ENCODE measurements at regions not wholly inside any gene's neighbourhood (a gene's known extent, or its start where the extent isn't known, plus 50 kb on each side); places are given as distances from the start of the nearest gene placed in this dataset.
A peak's percentile ranks its signal among the peaks of the same experiment; 100 is the strongest.

DNA sequence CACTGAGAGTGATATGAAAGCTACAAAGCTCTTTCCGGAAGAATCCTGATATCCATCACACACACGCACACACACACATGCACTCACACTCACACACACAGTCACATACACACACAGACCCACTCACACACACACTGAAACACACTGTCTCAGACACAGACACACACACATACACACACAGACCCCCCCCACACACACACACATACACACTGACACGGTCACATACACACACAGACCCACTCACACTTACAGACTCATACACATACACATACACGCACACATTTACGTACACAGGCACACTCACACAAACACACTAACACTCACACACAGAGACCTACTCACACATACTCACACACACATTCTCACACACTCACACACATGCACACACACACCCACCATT is 58.6 kb downstream of the LIG4 start:
- H3K36me3 ChIP-seq (ENCODE audit: control insufficient read depth in 3 of 3, insufficient read depth in 2 of 3, low read depth in 1 of 3, low read length in 3 of 3): no peaks in the 10 kb centered on the region
- H3K27ac ChIP-seq (ENCODE audit: low read depth in 1 of 3, low read length in 2 of 3): no peak overlapping the region
- H3K4me1 ChIP-seq (ENCODE audit: control insufficient read depth in 3 of 3, insufficient read depth in 2 of 3, low read depth in 1 of 3, low read length in 2 of 3): peaks cover 0 to 4% (median 0%) of the 10 kb centered on the region in 3 donors
- peak in 1 of 2 donors; percentile 6 for DNase-seq
- WGBS, 3 donors: 81 to 92% (median 89%) methylated on average over 5 of the region's 5 CpGs
- no peak for FAIRE-seq
- H3K4me3 ChIP-seq (ENCODE audit: low read depth in 1 of 3, low read length in 3 of 3): no peak overlapping the region
- H3K9me3 ChIP-seq (ENCODE audit: control insufficient read depth in 2 of 2, insufficient read depth in 1 of 2, low read depth in 1 of 2, low read length in 1 of 2): peaks cover 0 to 20% of the 10 kb centered on the region in 2 donors
- H3K27me3 ChIP-seq (ENCODE audit: control insufficient read depth in 3 of 3, insufficient read depth in 3 of 3, low read length in 3 of 3): no peaks in the 10 kb centered on the region

DNA sequence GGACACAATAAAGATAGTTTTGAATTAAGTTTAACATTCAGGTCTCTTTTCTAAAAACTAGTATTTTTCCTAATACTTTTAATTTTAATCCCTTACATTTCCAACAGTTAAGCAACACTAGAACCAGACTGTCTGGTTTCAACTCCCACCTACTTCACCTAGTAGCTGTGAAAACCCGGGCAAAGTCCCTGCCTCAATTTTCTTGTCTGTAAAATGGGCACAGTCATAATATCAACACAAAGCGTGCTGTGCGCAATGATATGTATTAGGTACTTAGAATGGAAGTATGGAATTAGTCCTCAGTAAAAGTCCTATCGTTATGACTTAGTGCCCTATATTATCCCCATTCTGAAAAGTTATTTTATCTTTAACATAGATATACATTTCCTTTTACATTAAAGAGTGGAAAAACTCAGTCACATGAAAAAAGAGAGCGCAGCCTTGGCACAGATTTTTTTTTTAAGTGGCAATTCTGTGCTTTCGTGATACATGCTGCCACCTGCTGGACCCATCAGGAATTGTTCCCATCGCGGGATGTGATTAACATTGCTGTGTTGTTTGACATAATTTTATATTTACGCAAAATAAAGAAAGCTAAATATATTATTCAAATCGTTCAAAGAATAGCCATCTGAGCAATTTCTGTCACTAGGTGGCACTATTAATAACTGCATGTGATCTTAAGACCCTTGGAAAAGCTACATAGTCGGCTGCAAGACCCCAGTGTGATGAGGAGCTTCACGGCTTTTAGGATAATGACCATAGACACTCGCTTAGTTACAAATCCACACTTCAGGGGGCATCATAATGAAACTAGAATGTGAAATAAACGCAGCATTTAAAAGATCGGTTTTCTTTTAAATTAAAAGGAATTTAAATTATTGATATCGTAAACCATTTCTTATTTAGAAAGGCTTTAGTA is 59.9 kb downstream of the LIG4 start:
- WGBS, 3 donors: 39 to 41% (median 40%) methylated on average over 16 of the region's 16 CpGs
- peak; percentile 75 to 80 for DNase-seq

DNA sequence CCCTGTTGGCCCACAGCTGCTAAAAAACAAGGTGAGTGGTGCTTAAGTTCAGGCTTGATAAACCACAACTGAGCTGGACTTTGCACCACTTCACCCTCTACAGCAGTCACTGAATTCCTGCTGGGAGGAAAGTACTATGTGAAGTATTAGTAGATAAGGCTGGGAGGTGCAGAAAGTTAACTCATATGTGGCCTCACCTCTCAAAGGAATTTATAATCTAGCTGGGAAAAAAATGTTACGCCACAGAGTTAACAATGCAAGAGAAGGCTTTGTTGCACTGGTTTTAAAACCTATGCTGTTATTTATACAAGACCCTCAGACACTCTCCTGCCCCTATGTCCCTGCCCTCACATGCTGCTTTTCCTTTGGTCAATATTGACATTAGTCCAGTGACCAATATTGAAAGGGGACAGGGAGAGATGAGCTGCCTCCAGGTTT is 60.9 kb downstream of the LIG4 start:
- DNase-seq (peak; percentile 92 to 97), FAIRE-seq (peak; percentile 39)
- Histone ChIP-seq H3K36me3 (ENCODE audit: control insufficient read depth in 3 of 3, insufficient read depth in 2 of 3, low read depth in 1 of 3, low read length in 3 of 3) (no peaks in the 10 kb centered on the region), H3K27me3 (ENCODE audit: control insufficient read depth in 3 of 3, insufficient read depth in 3 of 3, low read length in 3 of 3) (no peaks in the 10 kb centered on the region), H3K4me1 (ENCODE audit: control insufficient read depth in 3 of 3, insufficient read depth in 2 of 3, low read depth in 1 of 3, low read length in 2 of 3) (peaks cover 0 to 4% (median 0%) of the 10 kb centered on the region in 3 donors), H3K9me3 (ENCODE audit: control insufficient read depth in 2 of 2, insufficient read depth in 1 of 2, low read depth in 1 of 2, low read length in 1 of 2) (peaks cover 0 to 27% of the 10 kb centered on the region in 2 donors), H3K27ac (ENCODE audit: low read depth in 1 of 3, low read length in 2 of 3) (peak overlapping the region; percentile 78 to 89 (median 89)), H3K4me3 (ENCODE audit: low read depth in 1 of 3, low read length in 3 of 3) (peak overlapping the region in 1 of 3 donors; percentile 13)
- WGBS, 3 donors: 17 to 63% (median 29%) methylated on average over 1 of the region's 1 CpG

More for the DNA sequence above, 59.9 kb downstream of the LIG4 start:
- H3K9me3 ChIP-seq (ENCODE audit: control insufficient read depth in 2 of 2, insufficient read depth in 1 of 2, low read depth in 1 of 2, low read length in 1 of 2): peaks cover 0 to 27% of the 10 kb centered on the region in 2 donors
- H3K27me3 ChIP-seq (ENCODE audit: control insufficient read depth in 3 of 3, insufficient read depth in 3 of 3, low read length in 3 of 3): no peaks in the 10 kb centered on the region
- peak overlapping the region; percentile 70 to 89 (median 77) for H3K27ac ChIP-seq (ENCODE audit: low read depth in 1 of 3, low read length in 2 of 3)
- H3K4me3 ChIP-seq (ENCODE audit: low read depth in 1 of 3, low read length in 3 of 3): no peak overlapping the region
- H3K4me1 ChIP-seq (ENCODE audit: control insufficient read depth in 3 of 3, insufficient read depth in 2 of 3, low read depth in 1 of 3, low read length in 2 of 3): peaks cover 0 to 4% (median 0%) of the 10 kb centered on the region in 3 donors
- no peaks in the 10 kb centered on the region for H3K36me3 ChIP-seq (ENCODE audit: control insufficient read depth in 3 of 3, insufficient read depth in 2 of 3, low read depth in 1 of 3, low read length in 3 of 3)
- FAIRE-seq: peak; percentile 77

DNA sequence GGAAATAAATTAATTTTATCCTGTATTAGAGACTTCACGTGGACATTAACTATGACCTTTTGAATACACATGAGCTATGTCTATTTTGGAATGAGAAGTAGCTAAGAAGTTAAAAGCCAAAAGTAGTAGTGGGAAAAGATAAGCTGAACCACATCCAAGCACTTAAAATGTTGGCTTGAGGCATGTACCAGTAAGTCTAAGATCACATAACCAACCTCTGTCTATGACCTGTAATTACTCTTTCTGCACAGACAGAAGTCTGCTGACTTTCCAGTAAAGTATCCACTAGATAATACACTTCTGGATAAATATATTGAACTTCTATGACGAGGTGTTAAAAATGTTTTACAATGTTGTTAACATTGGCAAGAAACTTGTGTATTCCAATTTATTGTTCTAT is 68.7 kb downstream of the LIG4 start:
- H3K27me3 ChIP-seq (ENCODE audit: control insufficient read depth in 3 of 3, insufficient read depth in 3 of 3, low read length in 3 of 3): no peaks in the 10 kb centered on the region
- H3K27ac ChIP-seq (ENCODE audit: low read depth in 1 of 3, low read length in 2 of 3): no peak overlapping the region
- no peaks in the 10 kb centered on the region for H3K4me1 ChIP-seq (ENCODE audit: control insufficient read depth in 3 of 3, insufficient read depth in 2 of 3, low read depth in 1 of 3, low read length in 2 of 3)
- H3K9me3 ChIP-seq (ENCODE audit: control insufficient read depth in 2 of 2, insufficient read depth in 1 of 2, low read depth in 1 of 2, low read length in 1 of 2): peaks cover 0 to 5% of the 10 kb centered on the region in 2 donors
- no peaks in the 10 kb centered on the region for H3K36me3 ChIP-seq (ENCODE audit: control insufficient read depth in 3 of 3, insufficient read depth in 2 of 3, low read depth in 1 of 3, low read length in 3 of 3)
- 52 to 64% (median 54%) methylated on average over 2 of the region's 2 CpGs for WGBS, 3 donors
- H3K4me3 ChIP-seq (ENCODE audit: low read depth in 1 of 3, low read length in 3 of 3): no peak overlapping the region
- no peak for DNase-seq
- FAIRE-seq: no peak

DNA sequence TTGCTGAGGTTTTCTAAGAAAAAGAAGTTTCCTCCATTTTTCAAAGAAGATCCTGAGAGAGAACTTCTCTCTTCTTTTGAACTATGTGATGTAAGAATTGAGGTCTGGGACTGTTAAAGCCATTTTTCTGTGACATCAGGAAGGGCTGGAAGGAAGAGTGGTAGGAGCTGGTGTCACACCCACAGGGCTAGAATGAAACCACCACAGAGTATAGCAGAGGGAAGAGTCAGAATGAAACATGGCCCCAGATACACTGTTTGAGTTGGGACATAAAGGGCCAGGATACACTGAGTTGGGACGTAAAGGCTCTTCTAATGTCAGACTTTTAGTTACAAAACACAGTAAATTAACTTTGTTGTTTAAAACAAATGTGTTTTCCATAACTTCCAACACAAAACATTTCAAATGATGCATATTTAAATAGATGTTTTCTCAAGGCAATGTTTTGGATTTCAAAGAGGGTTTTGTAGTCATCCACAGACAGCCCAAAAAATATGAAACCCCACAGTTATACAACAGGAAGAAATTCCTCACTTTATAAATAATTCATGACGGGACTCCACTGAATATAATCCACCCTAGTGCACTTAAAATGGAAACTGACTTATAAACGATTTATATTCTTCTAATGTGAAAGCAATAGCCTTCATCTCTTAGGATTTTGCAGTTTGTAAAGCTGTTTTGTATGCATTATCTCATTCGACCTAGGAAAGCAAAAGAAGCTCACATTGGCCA is 72.5 kb downstream of the LIG4 start:
- H3K9me3 ChIP-seq (ENCODE audit: control insufficient read depth in 2 of 2, insufficient read depth in 1 of 2, low read depth in 1 of 2, low read length in 1 of 2): no peaks in the 10 kb centered on the region
- DNase-seq (no peak), FAIRE-seq (no peak)
- no peak overlapping the region for H3K4me3 ChIP-seq (ENCODE audit: low read depth in 1 of 3, low read length in 3 of 3)
- H3K27me3 ChIP-seq (ENCODE audit: control insufficient read depth in 3 of 3, insufficient read depth in 3 of 3, low read length in 3 of 3): no peaks in the 10 kb centered on the region
- H3K4me1 ChIP-seq (ENCODE audit: control insufficient read depth in 3 of 3, insufficient read depth in 2 of 3, low read depth in 1 of 3, low read length in 2 of 3): no peaks in the 10 kb centered on the region
- H3K27ac ChIP-seq (ENCODE audit: low read depth in 1 of 3, low read length in 2 of 3): no peak overlapping the region
- 57 to 74% (median 64%) methylated on average over 4 of the region's 4 CpGs for WGBS, 3 donors
- H3K36me3 ChIP-seq (ENCODE audit: control insufficient read depth in 3 of 3, insufficient read depth in 2 of 3, low read depth in 1 of 3, low read length in 3 of 3): no peaks in the 10 kb centered on the region

DNA sequence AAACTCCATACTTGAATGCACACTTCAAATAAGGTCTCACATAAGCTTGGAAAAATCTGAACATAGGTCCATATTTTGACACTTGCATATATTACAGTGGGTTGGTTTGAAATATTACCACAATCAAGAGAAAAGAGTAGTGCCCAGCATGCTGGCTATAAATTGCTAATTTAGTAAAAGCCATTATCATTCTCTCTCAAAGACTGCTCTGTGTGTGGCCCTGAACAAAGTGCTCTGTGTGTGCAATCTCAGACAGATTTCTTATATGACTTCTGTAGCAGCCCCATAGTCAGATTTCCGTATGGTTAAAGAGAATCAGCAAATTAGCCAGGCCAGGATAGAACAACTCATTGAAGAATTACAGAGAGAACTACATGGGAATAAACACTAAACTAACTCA is 78.2 kb downstream of the LIG4 start:
- Histone ChIP-seq H3K4me1 (ENCODE audit: control insufficient read depth in 3 of 3, insufficient read depth in 2 of 3, low read depth in 1 of 3, low read length in 2 of 3) (no peaks in the 10 kb centered on the region), H3K27ac (ENCODE audit: low read depth in 1 of 3, low read length in 2 of 3) (no peak overlapping the region), H3K27me3 (ENCODE audit: control insufficient read depth in 3 of 3, insufficient read depth in 3 of 3, low read length in 3 of 3) (no peaks in the 10 kb centered on the region), H3K36me3 (ENCODE audit: control insufficient read depth in 3 of 3, insufficient read depth in 2 of 3, low read depth in 1 of 3, low read length in 3 of 3) (no peaks in the 10 kb centered on the region), H3K9me3 (ENCODE audit: control insufficient read depth in 2 of 2, insufficient read depth in 1 of 2, low read depth in 1 of 2, low read length in 1 of 2) (no peaks in the 10 kb centered on the region), H3K4me3 (ENCODE audit: low read depth in 1 of 3, low read length in 3 of 3) (no peak overlapping the region)
- FAIRE-seq (no peak), DNase-seq (no peak)
- 69 to 80% (median 74%) methylated on average over 1 of the region's 1 CpG for WGBS, 3 donors

DNA sequence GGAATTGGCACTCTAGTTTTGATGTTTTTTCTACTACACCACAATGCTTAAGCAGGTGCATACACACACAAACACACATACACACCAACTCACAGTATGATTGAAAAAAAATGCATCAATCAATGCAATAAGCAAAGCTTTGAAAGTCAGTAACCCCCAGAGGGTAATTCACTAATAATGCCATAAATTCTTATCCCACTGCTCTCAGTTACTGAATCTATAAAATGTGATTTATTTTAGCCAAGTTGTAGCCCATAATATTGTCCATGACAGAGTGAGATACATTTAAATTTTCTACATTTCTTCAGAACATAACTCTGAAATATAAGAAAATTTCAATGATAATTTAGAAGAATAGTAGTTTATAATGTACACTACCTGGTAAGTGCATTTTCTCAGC is 87.9 kb downstream of the LIG4 start:
- no peak overlapping the region for H3K27ac ChIP-seq (ENCODE audit: low read depth in 1 of 3, low read length in 2 of 3)
- no peaks in the 10 kb centered on the region for H3K27me3 ChIP-seq (ENCODE audit: control insufficient read depth in 3 of 3, insufficient read depth in 3 of 3, low read length in 3 of 3)
- FAIRE-seq (no peak), DNase-seq (no peak)
- H3K9me3 ChIP-seq (ENCODE audit: control insufficient read depth in 2 of 2, insufficient read depth in 1 of 2, low read depth in 1 of 2, low read length in 1 of 2): no peaks in the 10 kb centered on the region
- no peak overlapping the region for H3K4me3 ChIP-seq (ENCODE audit: low read depth in 1 of 3, low read length in 3 of 3)
- H3K4me1 ChIP-seq (ENCODE audit: control insufficient read depth in 3 of 3, insufficient read depth in 2 of 3, low read depth in 1 of 3, low read length in 2 of 3): peaks cover 0 to 5% (median 0%) of the 10 kb centered on the region in 3 donors
- H3K36me3 ChIP-seq (ENCODE audit: control insufficient read depth in 3 of 3, insufficient read depth in 2 of 3, low read depth in 1 of 3, low read length in 3 of 3): no peaks in the 10 kb centered on the region

DNA sequence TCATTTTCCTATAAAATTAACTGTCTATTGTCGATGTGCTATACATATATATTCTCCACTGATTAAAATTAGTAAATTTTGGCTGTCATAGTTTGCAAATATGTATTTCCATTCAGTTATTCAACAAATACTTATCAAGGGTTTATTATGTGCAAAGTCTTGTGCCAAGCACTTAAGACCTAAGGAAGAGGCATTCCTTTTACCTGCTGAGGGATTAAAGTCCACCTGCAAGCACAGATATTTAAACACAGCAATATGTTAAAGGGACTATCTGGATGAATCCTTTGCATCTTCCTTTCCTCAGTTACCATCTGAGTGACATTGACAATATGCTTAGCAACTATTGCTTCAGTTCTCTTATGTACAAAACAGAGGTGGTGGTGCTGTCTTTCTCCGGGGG is 89.3 kb downstream of the LIG4 start:
- no peak overlapping the region for H3K27ac ChIP-seq (ENCODE audit: low read depth in 1 of 3, low read length in 2 of 3)
- H3K27me3 ChIP-seq (ENCODE audit: control insufficient read depth in 3 of 3, insufficient read depth in 3 of 3, low read length in 3 of 3): no peaks in the 10 kb centered on the region
- FAIRE-seq: no peak
- no peaks in the 10 kb centered on the region for H3K9me3 ChIP-seq (ENCODE audit: control insufficient read depth in 2 of 2, insufficient read depth in 1 of 2, low read depth in 1 of 2, low read length in 1 of 2)
- no peaks in the 10 kb centered on the region for H3K36me3 ChIP-seq (ENCODE audit: control insufficient read depth in 3 of 3, insufficient read depth in 2 of 3, low read depth in 1 of 3, low read length in 3 of 3)
- no peak overlapping the region for H3K4me3 ChIP-seq (ENCODE audit: low read depth in 1 of 3, low read length in 3 of 3)
- WGBS, 3 donors: 72 to 92% (median 90%) methylated on average over 2 of the region's 2 CpGs
- peak; percentile 53 to 54 for DNase-seq
- H3K4me1 ChIP-seq (ENCODE audit: control insufficient read depth in 3 of 3, insufficient read depth in 2 of 3, low read depth in 1 of 3, low read length in 2 of 3): peaks cover 0 to 6% (median 2%) of the 10 kb centered on the region in 3 donors
